SH-SY5Y (cell line): ENCODE measurements at regions not wholly inside any gene's neighbourhood (a gene's known extent, or its start where the extent isn't known, plus 50 kb on each side); places are given as distances from the start of the nearest gene placed in this dataset.

Experiments used
- GATA2 ChIP-seq: IDR thresholded peaks from 2 replicates; pipeline ENCODE4 v1.6.1; 2011; ENCODE audit warnings: mild to moderate bottlenecking, low read depth, low read length
- GATA3 ChIP-seq: IDR thresholded peaks from 2 replicates; pipeline ENCODE4 v1.6.1; 2011; ENCODE audit warnings: low read depth, mild to moderate bottlenecking, low read length, moderate library complexity

DNA sequence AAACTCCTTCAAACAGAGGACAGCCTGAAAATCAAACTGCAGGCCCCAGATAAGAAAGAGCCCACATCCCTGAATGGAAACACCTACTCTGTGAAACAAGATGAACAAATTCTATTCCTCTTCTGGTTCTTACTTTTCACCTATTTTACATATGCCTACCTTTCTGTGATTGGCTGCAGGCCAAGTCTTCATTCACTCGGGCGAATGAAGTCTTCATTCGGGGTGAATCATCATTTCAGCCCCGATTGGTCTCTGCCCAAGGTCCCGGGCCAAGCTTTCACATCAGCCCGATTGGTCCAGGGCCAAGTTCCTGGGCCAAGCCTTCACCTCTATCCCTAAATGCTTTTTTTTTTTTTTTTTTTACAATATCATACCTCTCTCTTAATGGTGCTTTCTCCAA lies 529.8 kb upstream of the ACTRT1 start:
- no peak for TF ChIP-seq GATA2
- no peak for TF ChIP-seq GATA3
